Neural cell (in vitro differentiated cells): ENCODE measurements at regions not wholly inside any gene's neighbourhood (a gene's known extent, or its start where the extent isn't known, plus 50 kb on each side); places are given as distances from the start of the nearest gene placed in this dataset.

Source experiments
- CTCF ChIP-seq: fragments of 450-650 bp; IDR thresholded peaks from 2 replicates; pipeline ENCODE4 v1.5.1; 2014; ENCODE audit warnings: antibody characterized with exemption, mild to moderate bottlenecking, moderate library complexity; ENCODE audit not compliant: poor library complexity, severe bottlenecking
- POLR2AphosphoS5 ChIP-seq: IDR thresholded peaks from 2 replicates; pipeline ENCODE4 v1.6.1; 2012

GRCh38 chr1:83735526-83735925 lies 263.4 kb downstream of the TTLL7 start:
- TF ChIP-seq CTCF (no peak), POLR2AphosphoS5 (no peak)
